ENCODE measurements at regions not wholly inside any gene's neighbourhood (a gene's known extent, or its start where the extent isn't known, plus 50 kb on each side); places are given as distances from the start of the nearest gene placed in this dataset.

DNA sequence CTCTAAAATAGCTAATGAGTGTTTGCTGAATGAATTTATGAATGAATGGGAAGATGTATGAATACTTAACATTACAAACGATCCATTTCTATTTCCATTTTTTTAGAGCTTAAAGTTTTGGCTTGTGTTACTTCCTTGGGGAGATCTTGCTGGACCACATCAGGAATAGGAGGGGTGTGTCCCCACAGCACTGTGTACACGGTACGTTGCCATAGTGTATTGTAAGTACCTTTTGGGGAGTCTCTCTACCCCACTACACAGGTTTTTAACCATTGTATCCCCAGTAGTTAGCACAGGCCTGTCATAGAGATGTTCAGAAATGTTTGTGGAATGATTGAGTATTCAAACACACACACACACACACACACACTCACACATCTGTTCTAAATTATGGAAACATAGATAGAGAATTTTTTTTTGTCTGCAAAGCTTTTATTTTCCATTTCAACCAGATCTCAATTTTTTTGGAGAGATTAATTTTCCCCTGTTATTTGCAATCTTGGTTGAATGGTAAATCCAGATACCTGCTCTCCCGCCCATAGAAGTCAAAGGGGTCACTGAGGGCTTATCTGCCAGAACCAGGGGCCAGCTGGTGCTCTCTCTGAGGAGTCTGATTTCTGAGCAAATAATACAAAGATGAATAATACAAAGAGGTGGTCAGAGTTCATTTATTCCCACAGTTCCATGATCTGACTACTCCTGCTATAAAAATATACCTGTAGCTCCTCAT is 471.0 kb downstream of the INSC start:
- Histone ChIP-seq H3K36me3 (ENCODE audit: control insufficient read depth in 1 of 2, insufficient read depth in 2 of 2, low read length in 2 of 2) (no peaks in the 10 kb centered on the region), H3K9me3 (ENCODE audit: control insufficient read depth in 1 of 2, low read length in 2 of 2) (no peaks in the 10 kb centered on the region), H3K9ac (ENCODE audit: low read depth in 1 of 2, low read length in 2 of 2) (no peak overlapping the region), H3K27me3 (ENCODE audit: control insufficient read depth in 1 of 2, insufficient read depth in 2 of 2, low read length in 2 of 2) (no peaks in the 10 kb centered on the region), H3K4me1 (ENCODE audit: control insufficient read depth in 1 of 2, insufficient read depth in 2 of 2, low read length in 2 of 2) (no peaks in the 10 kb centered on the region), H3K27ac (ENCODE audit: low read depth, low read length) (no peak overlapping the region), H3K4me3 (ENCODE audit: low read depth in 1 of 2, low read length in 2 of 2) (no peak overlapping the region)

DNA sequence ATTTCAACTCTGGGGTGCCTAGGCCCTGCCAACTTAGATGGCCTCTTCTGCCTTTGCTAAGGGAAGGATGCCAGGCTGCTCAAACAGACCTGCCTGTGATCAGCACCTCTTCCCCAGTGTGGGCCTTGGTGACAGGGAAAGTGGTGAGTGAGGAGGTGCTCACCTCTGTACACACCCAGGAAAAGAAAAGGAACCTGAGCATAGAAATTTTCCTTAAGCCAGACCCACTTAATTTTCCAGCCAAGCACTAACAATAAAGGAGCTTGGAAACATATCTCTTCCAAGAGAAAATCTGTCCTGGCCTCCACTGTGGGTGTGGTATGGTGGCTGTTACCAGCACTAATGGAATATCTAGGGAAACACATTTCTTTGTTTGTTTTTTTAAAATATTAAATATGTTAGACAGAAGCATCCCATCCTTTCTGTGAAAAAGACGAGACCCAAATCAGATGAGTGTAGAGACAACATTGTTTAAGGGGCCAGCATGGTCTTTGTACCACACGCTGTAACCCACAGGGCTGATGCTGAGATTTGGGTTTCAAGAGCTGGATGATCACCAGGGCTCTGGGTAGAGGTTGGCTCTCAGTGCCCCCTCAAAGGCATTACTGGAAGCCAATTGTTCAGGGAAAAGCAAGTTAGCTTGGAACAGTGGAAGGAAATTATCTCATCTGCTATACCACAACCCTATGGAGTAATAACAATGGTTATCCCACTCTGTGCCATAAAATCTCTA is 472.2 kb downstream of the INSC start:
- Histone ChIP-seq H3K9ac (ENCODE audit: low read depth in 1 of 2, low read length in 2 of 2) (no peak overlapping the region), H3K4me3 (ENCODE audit: low read depth in 1 of 2, low read length in 2 of 2) (no peak overlapping the region), H3K9me3 (ENCODE audit: control insufficient read depth in 1 of 2, low read length in 2 of 2) (no peaks in the 10 kb centered on the region), H3K27me3 (ENCODE audit: control insufficient read depth in 1 of 2, insufficient read depth in 2 of 2, low read length in 2 of 2) (no peaks in the 10 kb centered on the region), H3K27ac (ENCODE audit: low read depth, low read length) (no peak overlapping the region), H3K4me1 (ENCODE audit: control insufficient read depth in 1 of 2, insufficient read depth in 2 of 2, low read length in 2 of 2) (no peaks in the 10 kb centered on the region), H3K36me3 (ENCODE audit: control insufficient read depth in 1 of 2, insufficient read depth in 2 of 2, low read length in 2 of 2) (no peaks in the 10 kb centered on the region)

DNA sequence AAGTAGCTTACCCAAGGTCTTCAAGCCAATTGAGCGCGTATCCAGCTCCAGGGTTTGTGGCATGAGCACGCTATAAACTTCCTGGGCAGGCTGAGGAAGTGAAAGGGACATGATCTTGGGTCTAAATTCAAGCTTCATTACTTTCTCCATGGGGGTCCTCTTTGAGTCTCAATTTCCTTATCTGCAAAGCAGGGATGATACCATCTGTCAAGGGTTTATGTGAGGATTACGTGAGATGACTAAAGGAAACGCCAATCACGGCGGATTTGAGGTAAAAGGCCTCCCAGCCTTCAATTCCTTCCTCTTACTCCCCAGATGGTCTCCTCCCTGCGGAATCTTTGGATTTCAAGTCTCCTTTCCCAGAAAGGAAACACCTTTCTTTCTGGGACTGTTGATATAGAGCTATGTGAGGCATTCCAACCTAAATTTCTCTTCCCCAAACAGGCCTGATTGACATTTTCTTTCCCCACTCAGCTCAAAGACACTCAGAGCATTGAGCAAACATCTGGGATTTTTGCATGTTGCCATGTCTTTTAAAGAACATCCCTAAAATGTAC is 474.4 kb downstream of the INSC start:
- Histone ChIP-seq H3K4me1 (ENCODE audit: control insufficient read depth in 1 of 2, insufficient read depth in 2 of 2, low read length in 2 of 2) (no peaks in the 10 kb centered on the region), H3K4me3 (ENCODE audit: low read depth in 1 of 2, low read length in 2 of 2) (no peak overlapping the region), H3K36me3 (ENCODE audit: control insufficient read depth in 1 of 2, insufficient read depth in 2 of 2, low read length in 2 of 2) (no peaks in the 10 kb centered on the region), H3K27ac (ENCODE audit: low read depth, low read length) (no peak overlapping the region), H3K9ac (ENCODE audit: low read depth in 1 of 2, low read length in 2 of 2) (no peak overlapping the region), H3K27me3 (ENCODE audit: control insufficient read depth in 1 of 2, insufficient read depth in 2 of 2, low read length in 2 of 2) (no peaks in the 10 kb centered on the region), H3K9me3 (ENCODE audit: control insufficient read depth in 1 of 2, low read length in 2 of 2) (no peaks in the 10 kb centered on the region)

DNA sequence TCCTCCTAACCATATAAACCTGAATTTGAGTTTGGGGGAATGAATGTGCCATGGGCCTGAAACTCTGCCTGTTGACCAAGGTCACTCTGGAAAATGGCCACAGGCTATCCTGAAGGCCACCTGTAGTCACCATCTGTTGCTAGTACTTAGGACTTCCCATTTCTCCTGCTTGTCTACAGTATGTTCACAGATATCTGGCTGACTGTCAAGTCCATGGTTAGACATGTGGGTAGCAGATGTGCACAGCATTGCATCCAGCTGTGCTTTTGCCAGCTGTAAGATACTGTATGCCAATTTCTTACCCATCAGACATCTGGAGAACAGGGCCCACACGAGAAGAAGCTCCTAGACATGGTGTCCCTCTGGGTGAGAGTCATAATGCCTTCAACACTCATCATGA is 475.4 kb downstream of the INSC start:
- Histone ChIP-seq H3K27ac (ENCODE audit: low read depth, low read length) (no peak overlapping the region), H3K9ac (ENCODE audit: low read depth in 1 of 2, low read length in 2 of 2) (no peak overlapping the region), H3K4me1 (ENCODE audit: control insufficient read depth in 1 of 2, insufficient read depth in 2 of 2, low read length in 2 of 2) (no peaks in the 10 kb centered on the region), H3K27me3 (ENCODE audit: control insufficient read depth in 1 of 2, insufficient read depth in 2 of 2, low read length in 2 of 2) (no peaks in the 10 kb centered on the region), H3K4me3 (ENCODE audit: low read depth in 1 of 2, low read length in 2 of 2) (no peak overlapping the region), H3K36me3 (ENCODE audit: control insufficient read depth in 1 of 2, insufficient read depth in 2 of 2, low read length in 2 of 2) (no peaks in the 10 kb centered on the region), H3K9me3 (ENCODE audit: control insufficient read depth in 1 of 2, low read length in 2 of 2) (no peaks in the 10 kb centered on the region)

DNA sequence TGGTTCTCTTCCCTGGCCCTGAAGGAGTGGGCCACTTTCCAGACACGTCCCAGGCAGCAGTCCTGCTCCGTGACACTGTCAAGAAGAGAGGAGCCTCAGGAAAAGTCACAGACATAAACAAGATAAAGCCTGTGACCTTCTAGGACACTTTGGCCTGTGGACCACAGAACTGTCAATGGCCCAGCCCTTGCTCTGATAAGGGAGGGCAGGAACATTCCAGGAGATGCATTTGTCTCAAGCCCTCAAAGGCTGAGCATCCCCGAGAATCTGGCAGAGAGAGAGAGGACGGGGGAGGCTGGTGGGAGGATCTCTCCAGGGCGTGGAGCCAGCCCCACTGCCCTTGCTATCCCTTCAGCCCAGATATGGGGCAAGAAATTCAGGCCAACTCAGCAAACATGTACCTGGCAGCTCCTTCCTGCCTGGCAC is 476.4 kb downstream of the INSC start:
- Histone ChIP-seq H3K27ac (ENCODE audit: low read depth, low read length) (no peak overlapping the region), H3K4me1 (ENCODE audit: control insufficient read depth in 1 of 2, insufficient read depth in 2 of 2, low read length in 2 of 2) (no peaks in the 10 kb centered on the region), H3K9ac (ENCODE audit: low read depth in 1 of 2, low read length in 2 of 2) (no peak overlapping the region), H3K9me3 (ENCODE audit: control insufficient read depth in 1 of 2, low read length in 2 of 2) (no peaks in the 10 kb centered on the region), H3K36me3 (ENCODE audit: control insufficient read depth in 1 of 2, insufficient read depth in 2 of 2, low read length in 2 of 2) (no peaks in the 10 kb centered on the region), H3K27me3 (ENCODE audit: control insufficient read depth in 1 of 2, insufficient read depth in 2 of 2, low read length in 2 of 2) (no peaks in the 10 kb centered on the region), H3K4me3 (ENCODE audit: low read depth in 1 of 2, low read length in 2 of 2) (no peak overlapping the region)

DNA sequence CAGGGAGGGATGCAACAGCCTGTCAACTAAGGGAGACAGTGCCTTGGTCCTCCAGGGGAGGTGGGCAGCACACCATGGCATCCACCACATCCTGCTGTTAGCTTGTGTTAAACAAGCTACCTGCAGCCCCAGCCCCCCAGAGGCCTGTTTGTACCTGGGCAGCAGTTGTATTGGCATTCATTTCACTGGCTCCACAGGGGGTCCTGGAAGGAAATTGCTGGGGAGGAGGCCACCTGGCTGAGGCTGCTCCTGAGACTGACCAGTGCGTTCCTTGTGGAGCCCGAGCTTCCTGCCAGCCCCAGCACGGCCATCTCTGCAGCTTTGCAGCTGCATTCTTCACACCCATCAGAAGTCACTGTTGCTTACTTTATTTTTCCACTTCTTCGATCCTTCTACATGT is 479.9 kb downstream of the INSC start:
- no peak overlapping the region for H3K9ac ChIP-seq (ENCODE audit: low read depth in 1 of 2, low read length in 2 of 2)
- H3K4me1 ChIP-seq (ENCODE audit: control insufficient read depth in 1 of 2, insufficient read depth in 2 of 2, low read length in 2 of 2) = no peaks in the 10 kb centered on the region

DNA sequence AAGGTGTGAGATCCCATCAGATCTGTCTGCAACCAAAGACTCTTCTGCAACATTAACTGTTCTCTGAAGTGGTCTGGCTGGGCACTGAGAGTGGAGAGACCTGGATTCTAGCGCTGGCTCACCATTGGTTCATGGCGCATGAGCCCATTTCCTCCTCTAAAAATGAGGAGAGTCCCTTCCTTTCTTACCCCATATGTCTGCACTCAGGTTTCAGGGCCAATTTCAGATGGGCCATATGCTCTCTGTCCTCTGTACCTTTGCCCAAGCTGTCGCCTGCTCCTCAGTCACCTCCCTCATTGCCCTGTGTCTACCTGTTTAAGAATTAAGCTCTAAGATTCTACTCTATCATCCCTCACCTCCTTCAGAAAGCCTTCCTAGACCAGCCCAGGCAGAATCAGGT is 484.7 kb downstream of the INSC start:
- no peak overlapping the region for H3K9ac ChIP-seq (ENCODE audit: low read depth in 1 of 2, low read length in 2 of 2)
- no peaks in the 10 kb centered on the region for H3K36me3 ChIP-seq (ENCODE audit: control insufficient read depth in 1 of 2, insufficient read depth in 2 of 2, low read length in 2 of 2)
- no peak overlapping the region for H3K4me3 ChIP-seq (ENCODE audit: low read depth in 1 of 2, low read length in 2 of 2)
- H3K9me3 ChIP-seq (ENCODE audit: control insufficient read depth in 1 of 2, low read length in 2 of 2) = no peaks in the 10 kb centered on the region
- no peak overlapping the region for H3K27ac ChIP-seq (ENCODE audit: low read depth, low read length)
- H3K27me3 ChIP-seq (ENCODE audit: control insufficient read depth in 1 of 2, insufficient read depth in 2 of 2, low read length in 2 of 2) = no peaks in the 10 kb centered on the region
- H3K4me1 ChIP-seq (ENCODE audit: control insufficient read depth in 1 of 2, insufficient read depth in 2 of 2, low read length in 2 of 2) = peaks cover 6 to 7% of the 10 kb centered on the region in 2 donors

More for the DNA sequence above, 479.9 kb downstream of the INSC start:
- no peak overlapping the region for H3K27ac ChIP-seq (ENCODE audit: low read depth, low read length)
- H3K27me3 ChIP-seq (ENCODE audit: control insufficient read depth in 1 of 2, insufficient read depth in 2 of 2, low read length in 2 of 2) = no peaks in the 10 kb centered on the region
- no peaks in the 10 kb centered on the region for H3K36me3 ChIP-seq (ENCODE audit: control insufficient read depth in 1 of 2, insufficient read depth in 2 of 2, low read length in 2 of 2)
- no peak overlapping the region for H3K4me3 ChIP-seq (ENCODE audit: low read depth in 1 of 2, low read length in 2 of 2)
- H3K9me3 ChIP-seq (ENCODE audit: control insufficient read depth in 1 of 2, low read length in 2 of 2) = no peaks in the 10 kb centered on the region

DNA sequence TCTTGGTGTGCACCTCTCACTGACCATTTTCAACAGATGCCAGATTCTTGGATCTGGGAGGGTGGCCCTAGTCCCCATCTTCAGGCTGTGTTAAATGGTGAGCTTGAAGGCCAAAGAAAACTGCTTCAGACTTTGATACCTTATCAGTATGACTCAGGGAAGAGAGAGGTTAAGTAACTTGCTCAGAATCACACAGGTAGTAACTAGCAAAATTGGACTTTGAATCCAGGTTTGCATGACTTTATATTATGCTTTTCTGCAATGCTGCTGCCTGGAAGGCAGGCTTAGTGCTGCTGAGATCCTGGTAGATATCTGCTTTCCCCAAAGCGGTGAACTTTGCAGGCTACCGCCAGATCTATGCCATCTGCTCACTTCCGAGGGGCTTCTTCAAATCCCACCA is 487.3 kb downstream of the INSC start:
- peaks cover 9 to 17% of the 10 kb centered on the region in 2 donors for H3K4me1 ChIP-seq (ENCODE audit: control insufficient read depth in 1 of 2, insufficient read depth in 2 of 2, low read length in 2 of 2)
- no peaks in the 10 kb centered on the region for H3K36me3 ChIP-seq (ENCODE audit: control insufficient read depth in 1 of 2, insufficient read depth in 2 of 2, low read length in 2 of 2)
- no peaks in the 10 kb centered on the region for H3K9me3 ChIP-seq (ENCODE audit: control insufficient read depth in 1 of 2, low read length in 2 of 2)
- no peak overlapping the region for H3K27ac ChIP-seq (ENCODE audit: low read depth, low read length)
- H3K27me3 ChIP-seq (ENCODE audit: control insufficient read depth in 1 of 2, insufficient read depth in 2 of 2, low read length in 2 of 2) = no peaks in the 10 kb centered on the region
- H3K4me3 ChIP-seq (ENCODE audit: low read depth in 1 of 2, low read length in 2 of 2) = no peak overlapping the region
- no peak overlapping the region for H3K9ac ChIP-seq (ENCODE audit: low read depth in 1 of 2, low read length in 2 of 2)

DNA sequence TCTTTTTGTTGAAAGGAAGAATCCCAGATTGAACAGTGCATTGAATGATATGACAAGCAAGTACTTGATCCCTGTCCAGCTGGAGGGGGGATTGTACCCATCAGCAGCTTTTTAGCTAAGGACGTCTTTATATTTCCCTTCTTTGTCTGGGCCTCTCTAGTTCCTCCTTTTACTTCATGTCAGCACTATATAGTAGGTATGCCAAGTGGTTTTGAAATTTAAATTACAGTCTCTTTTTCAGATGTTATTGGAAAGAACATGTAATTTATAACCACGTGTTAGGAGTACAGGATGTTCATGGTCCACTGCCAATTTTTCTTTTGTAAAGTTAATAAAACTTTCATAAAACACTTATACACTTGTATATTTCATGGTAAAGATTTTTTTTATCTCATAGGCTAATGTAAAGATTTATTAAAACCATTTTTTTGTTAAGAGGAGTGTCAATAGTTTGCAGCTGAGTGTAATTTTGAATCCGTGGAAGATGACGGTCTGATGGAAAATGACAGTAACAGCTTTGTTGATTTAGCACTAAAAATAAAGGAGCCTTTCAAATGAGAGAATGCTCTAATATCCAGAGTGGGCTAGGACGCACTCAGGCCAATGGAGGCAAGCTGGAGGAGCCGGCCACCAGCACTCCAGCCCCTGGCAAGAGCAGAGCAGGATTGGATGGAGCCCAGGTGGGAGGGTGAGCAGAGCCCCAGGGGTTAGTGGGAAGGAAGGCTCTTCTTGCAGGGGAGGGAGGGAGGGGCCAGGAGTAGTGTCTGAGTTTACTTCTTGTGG is 488.3 kb downstream of the INSC start:
- Histone ChIP-seq H3K9me3 (ENCODE audit: control insufficient read depth in 1 of 2, low read length in 2 of 2) (no peaks in the 10 kb centered on the region), H3K4me1 (ENCODE audit: control insufficient read depth in 1 of 2, insufficient read depth in 2 of 2, low read length in 2 of 2) (peaks cover 9 to 17% of the 10 kb centered on the region in 2 donors), H3K4me3 (ENCODE audit: low read depth in 1 of 2, low read length in 2 of 2) (no peak overlapping the region), H3K36me3 (ENCODE audit: control insufficient read depth in 1 of 2, insufficient read depth in 2 of 2, low read length in 2 of 2) (no peaks in the 10 kb centered on the region), H3K27me3 (ENCODE audit: control insufficient read depth in 1 of 2, insufficient read depth in 2 of 2, low read length in 2 of 2) (no peaks in the 10 kb centered on the region), H3K27ac (ENCODE audit: low read depth, low read length) (no peak overlapping the region), H3K9ac (ENCODE audit: low read depth in 1 of 2, low read length in 2 of 2) (no peak overlapping the region)

DNA sequence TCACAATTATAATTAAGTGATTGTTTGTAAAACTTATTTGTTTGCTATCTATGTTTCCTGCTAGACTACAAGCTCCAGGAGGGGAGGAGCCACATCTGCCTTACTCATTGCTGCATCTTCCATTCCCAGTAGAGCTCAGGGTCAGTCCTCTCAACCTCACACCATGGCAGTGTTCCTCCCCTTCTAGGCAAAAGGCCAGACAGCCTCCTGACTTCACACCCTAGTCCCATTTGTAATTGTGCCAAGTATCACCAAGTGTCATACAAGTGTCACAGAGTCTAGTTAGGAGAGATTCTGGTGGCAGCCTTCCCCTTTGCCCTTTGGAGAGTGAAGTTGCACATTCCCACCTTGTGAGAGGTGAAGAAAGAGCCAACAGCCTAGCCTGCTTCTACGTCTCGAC is 490.4 kb downstream of the INSC start:
- H3K27me3 ChIP-seq (ENCODE audit: control insufficient read depth in 1 of 2, insufficient read depth in 2 of 2, low read length in 2 of 2) = no peaks in the 10 kb centered on the region
- no peaks in the 10 kb centered on the region for H3K9me3 ChIP-seq (ENCODE audit: control insufficient read depth in 1 of 2, low read length in 2 of 2)
- H3K36me3 ChIP-seq (ENCODE audit: control insufficient read depth in 1 of 2, insufficient read depth in 2 of 2, low read length in 2 of 2) = no peaks in the 10 kb centered on the region
- no peak overlapping the region for H3K4me3 ChIP-seq (ENCODE audit: low read depth in 1 of 2, low read length in 2 of 2)
- H3K4me1 ChIP-seq (ENCODE audit: control insufficient read depth in 1 of 2, insufficient read depth in 2 of 2, low read length in 2 of 2) = peaks cover 9 to 17% of the 10 kb centered on the region in 2 donors
- no peak overlapping the region for H3K27ac ChIP-seq (ENCODE audit: low read depth, low read length)
- no peak overlapping the region for H3K9ac ChIP-seq (ENCODE audit: low read depth in 1 of 2, low read length in 2 of 2)
